Endodermal cell (in vitro differentiated cells): ENCODE measurements at regions not wholly inside any gene's neighbourhood (a gene's known extent, or its start where the extent isn't known, plus 50 kb on each side); places are given as distances from the start of the nearest gene placed in this dataset.
"Not testable (repeated sequence)": the region's sequence is repeated elsewhere in the genome, so short reads cannot be mapped to it uniquely, and the experiment has no call there.

Experiments used
- DNase-seq: peaks from one replicate; pipeline ENCODE4 v3.0.0-alpha.2; 2017
- H3K27ac ChIP-seq: 2 replicates; pipeline ENCODE4 v1.5.1; 2013; ENCODE audit warnings: mild to moderate bottlenecking, low read depth, low read length, moderate library complexity
- H3K27me3 ChIP-seq: 2 replicates; pipeline ENCODE4 v1.6.1; 2013; ENCODE audit warnings: mild to moderate bottlenecking, low read length, moderate library complexity; ENCODE audit not compliant: insufficient read depth, control insufficient read depth, poor library complexity, severe bottlenecking
- H3K36me3 ChIP-seq: 2 replicates; pipeline ENCODE4 v1.7.0; 2013; ENCODE audit warnings: mild to moderate bottlenecking, low read length, moderate library complexity; ENCODE audit not compliant: control insufficient read depth, insufficient read depth
- H3K4me1 ChIP-seq: one replicate; pipeline ENCODE4 v1.7.0; 2013; ENCODE audit warnings: low read length; ENCODE audit not compliant: control insufficient read depth, insufficient read depth
- H3K4me3 ChIP-seq: 2 replicates; pipeline ENCODE4 v1.5.1; 2013; ENCODE audit warnings: mild to moderate bottlenecking, low read length, moderate library complexity
- H3K9ac ChIP-seq: 2 replicates; pipeline ENCODE4 v1.6.1; 2013; ENCODE audit warnings: mild to moderate bottlenecking, low read length, moderate library complexity; ENCODE audit not compliant: poor library complexity, severe bottlenecking; ENCODE audit errors: extremely low read depth
- H3K9me3 ChIP-seq: 2 replicates; pipeline ENCODE4 v1.6.1; 2013; ENCODE audit warnings: mild to moderate bottlenecking, low read length, moderate library complexity; ENCODE audit not compliant: control insufficient read depth
- H3K27ac Mint-ChIP-seq: 2 replicates; pipeline ENCODE4 v1.8.0; 2020; ENCODE audit warnings: mixed read lengths
- H3K27me3 Mint-ChIP-seq: 2 replicates; pipeline ENCODE4 v1.8.0; 2021; ENCODE audit warnings: mild to moderate bottlenecking, mixed read lengths; ENCODE audit not compliant: insufficient read depth
- H3K36me3 Mint-ChIP-seq: 2 replicates; pipeline ENCODE4 v1.8.0; 2020; ENCODE audit warnings: low read depth, mixed read lengths
- H3K4me1 Mint-ChIP-seq: 2 replicates; pipeline ENCODE4 v1.8.0; 2020; ENCODE audit warnings: mixed read lengths
- H3K4me3 Mint-ChIP-seq: 2 replicates; pipeline ENCODE4 v1.8.0; 2020; ENCODE audit warnings: mild to moderate bottlenecking, moderate library complexity, mixed read lengths
- H3K9me3 Mint-ChIP-seq: 2 replicates; pipeline ENCODE4 v1.8.0; 2020; ENCODE audit warnings: mild to moderate bottlenecking, mixed read lengths
- whole genome bisulfite sequencing, 2 experiments: methylation state at CpG; one replicate each; pipeline versions ENCODE4 v1.1.5 to v1.1.7; 2013; ENCODE audit warnings: missing lambda C conversion rate in 2 of 2, mixed read lengths in 1 of 2; ENCODE audit not compliant: insufficient coverage in 1 of 2, insufficient read length in 1 of 2; 5-methylcytosine and 5-hydroxymethylcytosine counted together
- TF ChIP-seq, protein P1 (sequence below): fragments of 200-600 bp; sonication (generic); conservative IDR thresholded peaks from 2 replicates; pipeline ENCODE4 v1.5.0; 2021; ENCODE audit warnings: antibody characterized with exemption, mild to moderate bottlenecking

DNA sequence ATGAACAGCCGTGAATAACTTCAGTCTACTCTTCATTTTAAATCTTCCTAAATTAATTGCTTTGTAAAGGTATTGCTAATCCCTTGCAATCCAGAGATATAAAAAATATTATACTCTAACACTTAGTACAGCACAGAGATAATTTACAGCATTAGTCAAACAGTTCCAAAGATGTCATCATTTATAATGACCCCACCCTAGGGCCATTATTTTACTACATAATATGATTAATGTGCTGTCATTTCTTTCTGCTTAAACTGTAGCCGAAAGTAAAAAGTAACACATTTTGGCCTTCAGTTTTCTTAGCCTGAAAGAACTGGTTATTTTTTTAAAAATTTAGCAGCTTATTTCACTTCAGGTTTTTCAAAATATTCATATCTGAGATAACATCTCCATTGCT, 256.3 kb upstream of the RFC3 start:
- Histone ChIP-seq H3K4me1 (no peaks in the 10 kb centered on the region), H3K4me3 (no peak overlapping the region), H3K27me3 (no peaks in the 10 kb centered on the region), H3K36me3 (no peaks in the 10 kb centered on the region), H3K9ac (no peak overlapping the region), H3K27ac (no peak overlapping the region), H3K9me3 (no peaks in the 10 kb centered on the region)
- no peaks in the 10 kb centered on the region for H3K27me3 Mint-ChIP-seq
- H3K4me1 Mint-ChIP-seq, result no peaks in the 10 kb centered on the region
- DNase-seq, result no peak
- TF ChIP-seq, protein P1, sequence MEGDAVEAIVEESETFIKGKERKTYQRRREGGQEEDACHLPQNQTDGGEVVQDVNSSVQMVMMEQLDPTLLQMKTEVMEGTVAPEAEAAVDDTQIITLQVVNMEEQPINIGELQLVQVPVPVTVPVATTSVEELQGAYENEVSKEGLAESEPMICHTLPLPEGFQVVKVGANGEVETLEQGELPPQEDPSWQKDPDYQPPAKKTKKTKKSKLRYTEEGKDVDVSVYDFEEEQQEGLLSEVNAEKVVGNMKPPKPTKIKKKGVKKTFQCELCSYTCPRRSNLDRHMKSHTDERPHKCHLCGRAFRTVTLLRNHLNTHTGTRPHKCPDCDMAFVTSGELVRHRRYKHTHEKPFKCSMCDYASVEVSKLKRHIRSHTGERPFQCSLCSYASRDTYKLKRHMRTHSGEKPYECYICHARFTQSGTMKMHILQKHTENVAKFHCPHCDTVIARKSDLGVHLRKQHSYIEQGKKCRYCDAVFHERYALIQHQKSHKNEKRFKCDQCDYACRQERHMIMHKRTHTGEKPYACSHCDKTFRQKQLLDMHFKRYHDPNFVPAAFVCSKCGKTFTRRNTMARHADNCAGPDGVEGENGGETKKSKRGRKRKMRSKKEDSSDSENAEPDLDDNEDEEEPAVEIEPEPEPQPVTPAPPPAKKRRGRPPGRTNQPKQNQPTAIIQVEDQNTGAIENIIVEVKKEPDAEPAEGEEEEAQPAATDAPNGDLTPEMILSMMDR, result no peak
- H3K27ac Mint-ChIP-seq, result no peak overlapping the region
- H3K9me3 Mint-ChIP-seq, result no peaks in the 10 kb centered on the region
- 95% methylated on average over 2 of the region's 2 CpGs; no CpG with 5 or more reads in 1 of the 2 experiments for WGBS, 2 experiments
- no peak overlapping the region for H3K4me3 Mint-ChIP-seq
- no peaks in the 10 kb centered on the region for H3K36me3 Mint-ChIP-seq

DNA sequence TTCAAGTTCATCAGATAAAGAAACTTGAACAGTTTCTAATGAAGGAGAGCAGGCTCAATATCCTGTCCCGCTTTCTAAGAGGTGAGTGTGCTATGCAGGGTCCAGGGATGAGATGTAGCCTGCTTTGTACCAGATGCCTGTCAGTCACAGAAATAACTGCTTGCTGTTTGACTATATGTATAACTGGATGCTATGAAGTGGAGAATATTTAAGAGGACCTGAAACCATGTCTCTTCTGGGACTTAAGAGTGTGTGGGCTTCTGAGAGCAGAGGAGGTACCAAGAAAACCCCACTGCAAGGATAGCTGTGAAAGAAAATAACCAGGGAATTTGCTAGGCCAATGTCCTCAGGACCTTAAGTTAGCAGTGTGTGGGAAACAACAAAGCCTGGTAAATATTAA, 246.3 kb upstream of the RFC3 start:
- no peaks in the 10 kb centered on the region for H3K36me3 ChIP-seq
- no peaks in the 10 kb centered on the region for H3K27me3 Mint-ChIP-seq
- TF ChIP-seq, protein P1, result no peak
- H3K27ac Mint-ChIP-seq, result no peak overlapping the region
- WGBS, 2 experiments, result 90 to 100% methylated on average over 1 of the region's 1 CpG
- no peaks in the 10 kb centered on the region for H3K9me3 Mint-ChIP-seq
- H3K4me3 Mint-ChIP-seq, result no peak overlapping the region
- no peaks in the 10 kb centered on the region for H3K9me3 ChIP-seq
- H3K4me3 ChIP-seq, result no peak overlapping the region
- H3K4me1 Mint-ChIP-seq, result no peaks in the 10 kb centered on the region
- H3K9ac ChIP-seq, result no peak overlapping the region
- no peaks in the 10 kb centered on the region for H3K4me1 ChIP-seq
- H3K36me3 Mint-ChIP-seq, result no peaks in the 10 kb centered on the region
- H3K27ac ChIP-seq, result no peak overlapping the region
- H3K27me3 ChIP-seq, result no peaks in the 10 kb centered on the region
- DNase-seq, result no peak

DNA sequence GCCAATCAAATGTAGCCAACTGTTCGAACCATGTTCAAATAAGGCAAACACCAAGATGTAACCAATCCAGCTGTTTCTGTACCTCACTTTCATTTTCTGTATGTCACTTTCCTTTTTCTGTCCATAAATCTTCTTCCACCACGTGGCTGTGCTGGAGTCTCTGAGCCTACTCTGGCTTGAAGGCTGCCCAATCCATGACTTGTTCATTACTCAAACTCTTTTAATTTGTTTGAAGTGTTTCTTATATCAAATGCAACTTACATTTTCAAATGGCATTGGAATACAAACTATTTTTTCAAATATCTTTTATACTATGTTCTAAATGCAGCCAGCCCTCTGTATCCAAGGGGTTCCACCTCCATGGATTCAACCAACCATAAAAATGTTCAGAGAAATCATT, 245.6 kb upstream of the RFC3 start:
- H3K4me3 ChIP-seq, H3K27ac Mint-ChIP-seq, H3K9ac ChIP-seq, H3K4me1 ChIP-seq, H3K9me3 ChIP-seq, H3K27me3 Mint-ChIP-seq, H3K9me3 Mint-ChIP-seq, H3K36me3 Mint-ChIP-seq, H3K27me3 ChIP-seq, H3K36me3 ChIP-seq, H3K4me3 Mint-ChIP-seq, DNase-seq, H3K4me1 Mint-ChIP-seq, H3K27ac ChIP-seq: not testable (repeated sequence)
- 78 to 92% methylated on average over 1 to 2 of the region's 2 CpGs for WGBS, 2 experiments

DNA sequence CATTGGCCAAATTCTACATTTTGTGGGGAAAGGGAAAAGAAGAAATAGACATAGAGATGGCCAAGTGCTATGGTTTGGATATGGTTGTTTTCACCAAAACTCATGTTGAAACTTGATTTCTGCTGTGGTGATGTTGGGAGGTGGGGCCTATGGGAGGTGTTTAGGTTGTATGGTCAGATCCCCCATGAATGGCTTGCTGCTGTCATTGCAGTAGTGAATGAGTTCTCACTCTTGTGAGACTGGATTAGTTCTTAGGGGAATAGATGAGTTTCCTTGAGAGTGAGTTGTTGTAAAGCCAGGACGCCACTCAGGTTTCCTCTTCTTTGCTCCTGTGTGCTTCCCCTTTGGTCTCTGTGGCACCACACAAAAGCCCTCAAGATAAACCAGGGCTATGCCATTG, 242.6 kb upstream of the RFC3 start:
- Histone ChIP-seq H3K36me3 (no peaks in the 10 kb centered on the region), H3K27ac (no peak overlapping the region), H3K4me3 (no peak overlapping the region), H3K27me3 (no peaks in the 10 kb centered on the region), H3K9ac (no peak overlapping the region), H3K4me1 (no peaks in the 10 kb centered on the region), H3K9me3 (no peaks in the 10 kb centered on the region)
- TF ChIP-seq, protein P1, result no peak
- no peaks in the 10 kb centered on the region for H3K36me3 Mint-ChIP-seq
- H3K4me1 Mint-ChIP-seq, result peaks cover 7% of the 10 kb centered on the region
- no peak overlapping the region for H3K4me3 Mint-ChIP-seq
- no peaks in the 10 kb centered on the region for H3K9me3 Mint-ChIP-seq
- 100% methylated on average over 1 of the region's 1 CpG; no CpG with 5 or more reads in 1 of the 2 experiments for WGBS, 2 experiments
- no peak for DNase-seq
- H3K27ac Mint-ChIP-seq, result peak overlapping the region; percentile 45
- no peaks in the 10 kb centered on the region for H3K27me3 Mint-ChIP-seq
